Heart right ventricle (tissue), 16 donors: ENCODE measurements at regions not wholly inside any gene's neighbourhood (a gene's known extent, or its start where the extent isn't known, plus 50 kb on each side); places are given as distances from the start of the nearest gene placed in this dataset.

ENCODE experiments used
- ATAC-seq, 8 donors: fragments of 200-7000 bp; cut with Tn5 transposase; one replicate each; pipeline ENCODE4 v1.9.1; 2020; ENCODE audit warnings: mild to moderate bottlenecking in 8 of 8, moderate library complexity in 8 of 8, moderate number of reproducible peaks in 1 of 8
- DNase-seq, 2 donors: peaks; one replicate each; pipeline ENCODE4 v3.0.0-alpha.2; 2020
- H3K27ac ChIP-seq, 10 donors: fragments of 200-600 bp; sonication (generic) in 2 of 10; one replicate each; pipeline versions ENCODE4 v1.5.0 to v1.8.0; 2020 to 2022; ENCODE audit warnings: mild to moderate bottlenecking in 3 of 10
- H3K27me3 ChIP-seq, 7 donors: fragments of 200-600 bp; one replicate each; pipeline ENCODE4 v1.8.0; 2021 to 2022; ENCODE audit warnings: mild to moderate bottlenecking in 2 of 7
- H3K36me3 ChIP-seq, 9 donors: fragments of 200-600 bp; sonication (generic) in 1 of 9; one replicate each; pipeline versions ENCODE4 v1.5.0 to v1.8.0; 2020 to 2022; ENCODE audit warnings: mild to moderate bottlenecking in 2 of 9
- H3K4me1 ChIP-seq, 9 donors: fragments of 200-600 bp; sonication (generic) in 1 of 9; one replicate each; pipeline versions ENCODE4 v1.5.0 to v1.8.0; 2020 to 2022; ENCODE audit warnings: mild to moderate bottlenecking in 4 of 9
- H3K4me3 ChIP-seq, 10 donors: fragments of 200-600 bp; sonication (generic) in 2 of 10; one replicate each; pipeline versions ENCODE4 v1.5.0 to v1.8.0; 2020 to 2022; ENCODE audit warnings: mild to moderate bottlenecking in 7 of 10, moderate library complexity in 2 of 10
- H3K9me3 ChIP-seq, 11 donors: fragments of 200-600 bp in 10 of 11; sonication (generic) in 2 of 11; one replicate each; pipeline versions ENCODE4 v1.5.0 to v1.8.0; 2013 to 2022; ENCODE audit warnings: mild to moderate bottlenecking in 2 of 11, control low read depth in 1 of 11, moderate library complexity in 1 of 11
- CTCF ChIP-seq, 9 donors: fragments of 200-600 bp; sonication (generic) in 2 of 9; IDR thresholded peaks; one replicate each; pipeline versions ENCODE4 v1.5.0 to v1.8.0; 2021 to 2022; ENCODE audit warnings: antibody characterized with exemption in 9 of 9, mild to moderate bottlenecking in 5 of 9, moderate library complexity in 1 of 9
- WGBS, 2 donors: extraction: QIAGEN DNeasy Blood & Tissue Kit; methylation state at CpG; one replicate each; pipeline ENCODE4 v1.1.7; 2013; ENCODE audit warnings: inconsistent platforms in 1 of 2; 5-methylcytosine and 5-hydroxymethylcytosine counted together
- intact Hi-C, 10 donors: fragments of 100-400 bp; cut with DNase I; formaldehyde crosslinking; loops; one replicate each; pipeline versions ENCODE4 v1.11.1 to v1.14.2; 2022
- donor health status: Arrhythmogenic right ventricular cardiomyopathy.
- donor health status: ischemic (EF 13 %, LVEDD 7.1; RV severe dilation, severe dysfunction).
- donor health status: healthy with polysubstance abuse.
- donor health status: DM: no; HTN: yes; CAD: no.
- donor health status: DM: no; HTN: no; CAD: no.
- donor health status: ischemic (EF 25% LVEDD 6.9; RV normal size, moderate dysfunction).
- donor health status: ischemic (EF 25% LVEDD 5.7; RV mildly dilated, moderate dysfunction).
- donor health status: healthy.
- donor health status: DM: yes; HTN: yes; CAD: no.
- donor health status: Ischemic cardiomyopathy.
- donor health status: ischemic (EF 35%, LVEDD 5.7; RV mildly dilated, moderate dysfunction).
- donor health status: nonischemic (EF 11% LVEDD 7.7; RV severe dilation, severe dysfunction).
- donor health status: DM: yes; HTN: yes; CAD: no.
- donor health status: PGD.
- donor health status: ischemic (EF 29% LVEDD 5.4; RV normal size, mild dysfunction).
- donor health status: nonischemic (EF 23%, LVEDD 6.1; RV moderate dilation, normal function).

GRCh38 chr16:17724242-17724898 lies 253.6 kb upstream of the XYLT1 start:
- DNase-seq = no peak
- WGBS, 2 donors = 67 to 73% methylated on average over 10 of the region's 10 CpGs
- Histone ChIP-seq H3K4me1 (no peaks in the 10 kb centered on the region), H3K36me3 (no peaks in the 10 kb centered on the region), H3K4me3 (no peak overlapping the region), H3K27ac (no peak overlapping the region), H3K27me3 (peaks cover 0 to 20% (median 0%) of the 10 kb centered on the region in 7 donors), H3K9me3 (no peaks in the 10 kb centered on the region)
- TF ChIP-seq CTCF (IDR thresholded peaks at IDR 0.05) = no peak
- intact Hi-C loops = no loop called here
- no peak for ATAC-seq

GRCh38 chr16:17723531-17724134 lies 252.9 kb upstream of the XYLT1 start:
- no peak overlapping the region for H3K27ac ChIP-seq
- no peak for TF ChIP-seq CTCF (IDR thresholded peaks at IDR 0.05)
- no peaks in the 10 kb centered on the region for H3K9me3 ChIP-seq
- peaks cover 0 to 20% (median 0%) of the 10 kb centered on the region in 7 donors for H3K27me3 ChIP-seq
- ATAC-seq = no peak
- no peak for DNase-seq
- H3K36me3 ChIP-seq = no peaks in the 10 kb centered on the region
- intact Hi-C loops = no loop called here
- no peaks in the 10 kb centered on the region for H3K4me1 ChIP-seq
- H3K4me3 ChIP-seq = no peak overlapping the region
- whole genome bisulfite sequencing, 2 donors = 66 to 68% methylated on average over 10 of the region's 10 CpGs

- no peak for TF ChIP-seq CTCF (IDR thresholded peaks at IDR 0.05)
Measured at GRCh38 chr16:17718495-17718894, 247.7 kb upstream of the XYLT1 start.

GRCh38 chr16:17705847-17706246 lies 235.1 kb upstream of the XYLT1 start:
- DNase-seq (no peak), ATAC-seq (no peak)
- 81% methylated on average over 4 of the region's 4 CpGs for WGBS, 2 donors
- Histone ChIP-seq H3K36me3 (no peaks in the 10 kb centered on the region), H3K4me3 (no peak overlapping the region), H3K9me3 (peaks cover 0 to 8% (median 0%) of the 10 kb centered on the region in 11 donors), H3K4me1 (no peaks in the 10 kb centered on the region), H3K27ac (no peak overlapping the region), H3K27me3 (no peaks in the 10 kb centered on the region)
- intact Hi-C loops = no loop called here
- TF ChIP-seq CTCF (IDR thresholded peaks at IDR 0.05) = no peak

More at GRCh38 chr16:17718495-17718894, 247.7 kb upstream of the XYLT1 start:
- H3K4me3 ChIP-seq = no peak overlapping the region
- H3K27me3 ChIP-seq = peaks cover 0 to 7% (median 0%) of the 10 kb centered on the region in 7 donors
- ATAC-seq (no peak), DNase-seq (no peak)
- H3K9me3 ChIP-seq = peaks cover 0 to 17% (median 0%) of the 10 kb centered on the region in 11 donors
- no peak overlapping the region for H3K27ac ChIP-seq
- 75 to 81% methylated on average over 2 of the region's 2 CpGs for WGBS, 2 donors
- H3K36me3 ChIP-seq = no peaks in the 10 kb centered on the region
- intact Hi-C loops = no loop called here
- no peaks in the 10 kb centered on the region for H3K4me1 ChIP-seq
